ENCODE measurements at regions not wholly inside any gene's neighbourhood (a gene's known extent, or its start where the extent isn't known, plus 50 kb on each side); places are given as distances from the start of the nearest gene placed in this dataset.

DNA sequence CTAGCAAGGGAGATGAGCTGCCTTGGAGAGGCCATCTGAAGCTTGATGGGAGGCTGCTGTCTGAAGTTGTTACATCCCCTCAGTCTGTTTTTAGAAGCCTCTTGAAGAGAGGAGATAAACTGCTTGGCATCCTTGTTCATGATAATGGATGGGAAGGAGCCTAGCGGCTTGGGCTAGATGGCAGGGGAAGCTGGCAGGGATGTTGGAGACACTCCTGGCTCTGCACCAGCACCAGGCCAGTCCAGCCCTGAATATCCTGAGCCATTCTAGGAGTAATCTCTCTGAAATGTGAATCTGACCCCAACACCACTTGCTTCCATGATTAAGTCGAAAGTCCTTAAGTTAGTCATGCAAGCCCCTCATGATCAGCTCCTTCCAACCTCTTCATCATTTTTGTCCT lies 310.5 kb downstream of the NSG2 start:
- TF ChIP-seq, protein P1, sequence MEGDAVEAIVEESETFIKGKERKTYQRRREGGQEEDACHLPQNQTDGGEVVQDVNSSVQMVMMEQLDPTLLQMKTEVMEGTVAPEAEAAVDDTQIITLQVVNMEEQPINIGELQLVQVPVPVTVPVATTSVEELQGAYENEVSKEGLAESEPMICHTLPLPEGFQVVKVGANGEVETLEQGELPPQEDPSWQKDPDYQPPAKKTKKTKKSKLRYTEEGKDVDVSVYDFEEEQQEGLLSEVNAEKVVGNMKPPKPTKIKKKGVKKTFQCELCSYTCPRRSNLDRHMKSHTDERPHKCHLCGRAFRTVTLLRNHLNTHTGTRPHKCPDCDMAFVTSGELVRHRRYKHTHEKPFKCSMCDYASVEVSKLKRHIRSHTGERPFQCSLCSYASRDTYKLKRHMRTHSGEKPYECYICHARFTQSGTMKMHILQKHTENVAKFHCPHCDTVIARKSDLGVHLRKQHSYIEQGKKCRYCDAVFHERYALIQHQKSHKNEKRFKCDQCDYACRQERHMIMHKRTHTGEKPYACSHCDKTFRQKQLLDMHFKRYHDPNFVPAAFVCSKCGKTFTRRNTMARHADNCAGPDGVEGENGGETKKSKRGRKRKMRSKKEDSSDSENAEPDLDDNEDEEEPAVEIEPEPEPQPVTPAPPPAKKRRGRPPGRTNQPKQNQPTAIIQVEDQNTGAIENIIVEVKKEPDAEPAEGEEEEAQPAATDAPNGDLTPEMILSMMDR (conservative IDR thresholded peaks at IDR 0.05; ENCODE audit: control insufficient read depth, insufficient read depth, low read depth, low read length), result no peak
- DNase-seq (ENCODE audit: low read depth), result no peak
- no peak overlapping the region for H3K4me3 ChIP-seq (ENCODE audit: control insufficient read depth, low read depth, low read length)

DNA sequence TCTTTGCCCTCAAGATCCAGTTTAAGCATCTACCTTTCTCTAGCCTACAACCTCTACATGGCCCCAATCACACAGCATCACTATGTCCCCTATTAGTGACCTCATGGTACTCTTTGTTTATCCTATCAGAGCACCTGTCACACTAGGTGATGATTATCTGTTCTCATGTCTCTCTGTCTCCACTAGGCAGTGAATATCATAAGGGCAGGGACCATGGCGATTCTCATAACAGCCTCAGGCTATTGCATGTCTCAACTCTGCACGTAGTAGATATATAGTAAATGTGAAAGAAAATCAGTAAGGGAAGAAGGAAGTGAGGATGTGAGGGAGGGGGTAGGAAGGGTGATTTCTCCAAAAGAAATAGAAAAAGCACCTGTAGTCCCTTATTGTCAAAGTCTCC lies 311.0 kb downstream of the NSG2 start:
- no peak overlapping the region for H3K4me3 ChIP-seq (ENCODE audit: control insufficient read depth, low read depth, low read length)
- DNase-seq (ENCODE audit: low read depth), result no peak
- TF ChIP-seq, protein P1 (conservative IDR thresholded peaks at IDR 0.05; ENCODE audit: control insufficient read depth, insufficient read depth, low read depth, low read length), result no peak

DNA sequence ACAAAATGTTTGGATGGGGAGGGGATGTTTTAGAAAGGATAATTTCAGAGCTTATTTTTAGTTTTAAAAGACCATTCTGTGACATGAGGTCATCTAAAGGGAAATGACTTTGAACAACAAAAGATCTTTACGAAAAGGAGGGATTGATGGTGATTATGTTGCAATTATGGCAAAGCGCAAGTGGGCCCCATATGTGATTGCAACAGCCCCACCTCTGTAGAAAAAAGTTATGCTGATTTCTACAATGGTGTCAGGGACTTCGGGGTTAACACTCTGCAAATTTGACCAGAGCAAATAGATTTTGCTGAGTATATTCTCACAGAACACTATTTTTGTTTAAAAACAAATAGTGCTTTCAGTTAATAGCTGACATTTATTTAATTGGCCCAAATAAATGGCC lies 312.8 kb downstream of the NSG2 start:
- TF ChIP-seq, protein P1 (conservative IDR thresholded peaks at IDR 0.05; ENCODE audit: control insufficient read depth, insufficient read depth, low read depth, low read length), result no peak
- DNase-seq (ENCODE audit: low read depth), result no peak
- no peak overlapping the region for H3K4me3 ChIP-seq (ENCODE audit: control insufficient read depth, low read depth, low read length)

DNA sequence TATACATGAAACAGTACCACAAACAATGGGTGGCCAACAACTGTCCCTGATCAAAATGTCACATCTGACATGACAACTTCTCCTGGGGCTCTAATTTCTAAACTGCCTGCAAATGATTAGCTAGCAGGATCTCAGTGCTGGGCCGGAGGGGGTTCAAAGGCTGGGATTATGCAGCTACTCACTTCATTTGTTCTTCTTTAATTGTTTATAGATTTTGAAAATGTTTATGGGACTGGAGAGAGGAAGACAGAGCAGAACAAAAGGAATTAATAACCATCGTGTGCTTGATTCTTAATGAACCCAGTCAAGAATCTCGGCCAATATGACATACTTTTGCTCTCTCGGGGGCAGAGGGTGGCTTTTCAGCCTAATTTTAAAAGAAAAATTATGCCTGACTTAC lies 313.6 kb downstream of the NSG2 start:
- TF ChIP-seq, protein P1 (conservative IDR thresholded peaks at IDR 0.05; ENCODE audit: control insufficient read depth, insufficient read depth, low read depth, low read length), result no peak
- H3K4me3 ChIP-seq (ENCODE audit: control insufficient read depth, low read depth, low read length), result no peak overlapping the region
- no peak for DNase-seq (ENCODE audit: low read depth)

DNA sequence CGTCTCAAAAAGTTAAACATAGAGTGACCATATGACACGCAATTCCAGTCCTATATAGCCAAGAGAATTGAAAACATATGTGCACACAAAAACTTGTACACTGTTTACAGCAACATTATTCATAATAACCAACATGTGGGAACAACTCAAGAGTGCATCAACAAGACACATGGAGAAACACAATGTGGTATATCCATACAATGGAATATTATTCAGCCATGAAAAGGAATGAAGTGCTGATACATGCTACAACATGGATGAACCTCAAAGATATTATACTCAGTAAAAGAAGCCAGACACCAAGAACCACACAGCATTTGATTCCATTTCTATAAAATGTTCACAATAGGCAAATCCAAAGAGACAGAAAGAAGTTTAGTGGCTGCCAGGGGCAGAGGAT lies 317.0 kb downstream of the NSG2 start:
- TF ChIP-seq, protein P1 (conservative IDR thresholded peaks at IDR 0.05; ENCODE audit: control insufficient read depth, insufficient read depth, low read depth, low read length), result no peak
- no peak overlapping the region for H3K4me3 ChIP-seq (ENCODE audit: control insufficient read depth, low read depth, low read length)
- DNase-seq (ENCODE audit: low read depth), result no peak

DNA sequence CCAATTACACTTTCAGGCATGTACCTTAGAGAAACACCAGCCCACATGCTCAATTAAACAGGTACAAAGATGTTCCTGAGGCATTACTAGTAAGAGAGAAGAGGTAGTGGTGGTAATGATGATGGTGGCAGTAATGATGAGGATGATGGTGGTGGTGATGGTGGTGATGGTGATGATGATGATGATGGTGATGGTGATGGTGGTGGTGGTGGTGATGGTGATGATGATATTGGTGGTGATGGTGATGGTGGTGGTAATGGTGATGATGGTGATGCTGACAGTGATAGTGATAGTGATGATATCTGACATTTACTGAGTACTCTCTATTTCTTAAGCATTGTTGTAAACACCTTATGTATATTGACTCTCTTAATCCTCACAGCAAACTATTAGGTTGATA lies 318.4 kb downstream of the NSG2 start:
- no peak overlapping the region for H3K4me3 ChIP-seq (ENCODE audit: control insufficient read depth, low read depth, low read length)
- TF ChIP-seq, protein P1 (conservative IDR thresholded peaks at IDR 0.05; ENCODE audit: control insufficient read depth, insufficient read depth, low read depth, low read length), result no peak
- DNase-seq (ENCODE audit: low read depth), result no peak

DNA sequence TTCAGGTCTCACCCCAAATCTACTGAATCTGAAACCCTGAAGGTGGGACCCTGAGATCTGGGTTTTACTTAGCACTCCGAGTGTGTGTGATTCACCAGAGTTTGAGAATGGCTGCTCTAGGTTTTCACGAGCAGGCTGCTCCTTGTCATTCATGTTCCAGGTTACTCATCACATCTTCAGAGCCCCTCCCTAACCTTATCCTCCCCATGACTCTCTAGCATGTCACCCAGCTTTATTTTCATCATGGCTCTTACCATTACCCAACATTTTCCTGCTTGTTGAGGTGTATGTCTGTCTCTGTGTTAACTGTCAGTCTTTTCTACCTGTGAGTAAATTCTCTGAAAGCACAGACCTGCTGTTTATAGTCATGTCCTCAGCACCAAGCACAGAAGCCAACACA lies 319.2 kb downstream of the NSG2 start:
- TF ChIP-seq, protein P1 (conservative IDR thresholded peaks at IDR 0.05; ENCODE audit: control insufficient read depth, insufficient read depth, low read depth, low read length), result no peak
- H3K4me3 ChIP-seq (ENCODE audit: control insufficient read depth, low read depth, low read length), result no peak overlapping the region
- no peak for DNase-seq (ENCODE audit: low read depth)

Measured in fibroblast of mammary gland (primary cell).